DMS79 (cell line): ENCODE measurements at regions not wholly inside any gene's neighbourhood (a gene's known extent, or its start where the extent isn't known, plus 50 kb on each side); places are given as distances from the start of the nearest gene placed in this dataset.

Experiments used
- DNase-seq: peaks from one replicate; lab custom pipeline; 2025; lab: John Stamatoyannopoulos, UW

DNA sequence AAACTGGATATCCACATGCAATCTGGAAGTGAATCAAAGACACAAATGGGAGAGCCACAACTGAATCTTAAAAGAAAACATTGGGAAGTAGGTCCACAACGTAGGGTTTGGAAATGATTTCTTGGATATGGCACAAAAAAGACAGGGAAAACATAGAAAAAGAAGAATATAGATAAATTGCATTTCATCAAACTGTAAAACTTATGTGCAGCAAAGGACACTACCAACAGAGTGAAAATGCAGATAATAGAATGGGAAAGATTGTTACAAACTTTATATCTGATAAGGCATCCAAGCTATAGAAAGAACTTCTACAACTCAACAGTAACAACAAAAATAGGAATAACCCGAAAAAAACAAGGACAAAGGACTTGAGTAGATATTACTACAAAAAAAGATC lies 89.6 kb downstream of the ZNF280B start:
- no peak for DNase-seq

DNA sequence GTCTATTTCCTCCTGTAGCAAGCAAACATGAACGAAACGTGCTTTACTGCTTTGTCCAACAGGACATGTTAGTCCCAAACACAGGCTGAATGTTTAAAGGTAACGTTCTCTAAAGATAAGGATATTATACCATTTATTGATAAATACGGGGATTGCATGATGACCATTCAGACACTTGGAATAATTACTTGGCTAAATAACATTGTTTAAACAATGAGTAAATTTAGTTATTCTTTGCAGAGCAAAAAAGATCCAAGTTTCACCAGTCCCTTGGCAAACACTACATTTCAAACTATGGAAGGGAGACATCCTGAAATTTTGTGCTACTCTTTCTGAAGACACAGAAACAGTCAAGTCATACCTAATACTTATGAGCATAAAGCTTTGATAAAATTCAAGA lies 88.0 kb downstream of the ZNF280B start:
- no peak for DNase-seq

DNA sequence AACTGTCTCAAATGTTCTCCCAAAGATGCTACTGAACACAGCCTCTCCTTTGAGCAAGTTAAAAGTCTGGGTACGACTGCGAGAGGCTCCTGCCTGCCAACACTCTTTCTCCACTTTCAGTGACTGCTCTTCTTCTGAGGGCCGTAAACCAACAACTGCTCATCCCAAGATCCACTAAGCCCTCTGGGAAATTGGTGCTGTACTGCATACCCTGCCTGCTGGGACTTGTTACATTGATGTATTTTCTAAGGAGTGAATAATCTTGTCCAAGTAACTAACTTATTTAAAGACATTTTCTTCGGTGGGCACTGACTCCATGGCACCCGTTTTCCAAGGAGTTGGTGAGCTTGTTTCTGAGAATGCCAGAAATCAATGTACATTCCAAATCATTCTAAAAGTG lies 87.2 kb downstream of the ZNF280B start:
- no peak for DNase-seq

DNA sequence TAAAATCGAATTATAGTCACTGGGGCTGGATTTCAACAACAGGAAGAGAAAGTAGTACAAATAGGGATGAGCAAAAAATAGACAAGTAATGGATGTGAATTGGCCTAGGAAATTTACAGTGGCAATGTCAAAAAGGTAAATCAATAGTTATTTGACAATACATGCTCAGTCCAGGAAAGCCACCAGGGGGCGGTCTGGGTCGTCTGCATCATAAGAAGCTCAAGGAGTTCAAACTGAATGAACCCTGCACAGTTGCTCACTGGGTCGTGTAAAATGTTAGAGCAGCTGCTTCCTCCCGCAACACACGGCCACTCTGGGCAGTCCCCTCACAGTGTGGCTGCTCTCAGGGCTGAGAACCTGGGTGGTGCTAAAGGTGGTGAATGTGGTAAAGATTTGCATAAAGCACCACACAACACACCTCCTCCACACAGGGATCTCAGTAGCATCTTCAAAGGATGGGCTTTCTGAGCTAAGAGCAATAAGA lies 85.9 kb downstream of the ZNF280B start:
- peak; percentile 11 for DNase-seq

DNA sequence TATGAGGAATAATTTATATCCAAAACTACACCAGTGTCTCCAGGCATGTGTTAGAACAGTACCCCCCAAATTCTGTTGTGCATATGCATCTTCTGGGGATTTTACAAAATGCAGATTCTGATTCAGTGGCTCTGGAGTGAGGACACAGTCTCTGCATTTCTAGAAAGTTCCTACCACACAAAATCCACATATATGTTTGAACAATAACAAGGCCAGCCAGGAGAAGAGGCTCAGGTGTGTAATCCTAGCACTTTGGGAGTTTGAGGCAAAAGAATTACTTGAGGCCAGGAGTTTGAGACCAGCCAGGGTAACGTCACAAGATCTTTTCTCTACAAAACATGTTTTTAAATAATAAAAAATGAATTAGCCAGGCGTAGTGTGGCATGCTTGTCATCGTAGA lies 84.9 kb downstream of the ZNF280B start:
- DNase-seq, result no peak

DNA sequence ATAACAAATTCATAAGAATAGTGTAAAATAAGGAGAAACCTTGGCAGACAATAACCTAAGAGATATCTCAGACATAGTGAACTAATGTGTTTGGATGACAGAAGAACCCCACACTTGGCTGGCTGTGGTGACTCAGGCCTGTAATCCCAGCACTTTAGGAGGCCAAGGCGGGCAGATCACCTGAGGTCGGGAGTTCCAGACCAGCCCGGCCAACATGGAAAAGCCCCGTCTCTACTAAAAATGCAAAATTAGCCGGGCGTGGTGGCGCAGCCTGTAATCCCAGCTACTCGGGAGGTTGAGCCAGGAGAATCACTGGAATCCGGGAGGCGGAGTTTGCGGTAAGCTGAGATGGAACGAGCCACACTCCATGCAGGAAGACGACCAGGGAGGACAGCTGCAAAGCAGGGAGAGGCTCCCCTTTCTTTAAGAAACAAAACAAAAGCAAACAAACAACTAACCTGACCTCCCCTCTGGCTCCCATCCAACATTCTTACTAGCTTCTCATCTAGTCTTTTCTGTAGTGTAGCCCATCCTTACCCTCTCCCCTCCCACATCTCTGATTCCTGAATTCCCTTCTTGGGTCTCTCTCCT lies 84.2 kb downstream of the ZNF280B start:
- no peak for DNase-seq

DNA sequence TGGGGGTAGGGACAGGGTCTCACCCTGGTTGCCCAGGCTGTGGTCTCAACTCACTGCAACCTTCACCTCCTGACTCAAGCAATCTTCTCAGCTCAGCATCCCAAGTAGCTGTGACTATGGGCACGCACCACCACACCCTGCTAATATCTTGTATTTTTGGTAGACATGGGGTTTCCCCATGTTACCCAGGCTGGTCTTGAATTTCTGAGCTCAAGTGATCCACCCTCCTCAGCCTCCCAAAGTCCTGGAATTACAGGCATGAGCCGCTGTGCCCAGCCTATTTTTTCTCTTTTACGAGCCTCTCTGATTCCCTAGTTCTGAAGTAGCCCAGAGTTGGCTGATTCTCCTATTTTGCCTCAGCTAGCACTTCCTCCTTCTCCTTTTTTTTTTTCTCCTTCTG lies 83.6 kb downstream of the ZNF280B start:
- no peak for DNase-seq

DNA sequence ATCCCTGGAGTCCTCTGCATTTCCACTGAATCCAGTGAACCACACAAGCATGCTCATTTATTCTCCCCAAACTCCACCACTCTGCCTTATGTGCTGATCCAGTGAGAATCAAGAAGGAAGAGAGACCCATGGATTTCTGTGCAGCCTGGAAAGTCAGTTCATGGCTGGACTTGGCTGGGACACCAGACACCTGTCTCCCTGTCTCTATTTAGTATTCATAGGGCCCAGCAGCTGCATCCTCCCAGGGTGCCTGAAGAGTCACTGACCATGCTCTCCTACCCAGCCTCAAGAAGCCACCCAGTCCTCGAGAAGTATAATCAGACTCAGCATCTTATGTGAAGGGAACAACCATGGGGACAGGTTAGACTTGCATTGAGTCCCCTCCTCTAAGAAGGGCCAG lies 83.2 kb downstream of the ZNF280B start:
- no peak for DNase-seq

DNA sequence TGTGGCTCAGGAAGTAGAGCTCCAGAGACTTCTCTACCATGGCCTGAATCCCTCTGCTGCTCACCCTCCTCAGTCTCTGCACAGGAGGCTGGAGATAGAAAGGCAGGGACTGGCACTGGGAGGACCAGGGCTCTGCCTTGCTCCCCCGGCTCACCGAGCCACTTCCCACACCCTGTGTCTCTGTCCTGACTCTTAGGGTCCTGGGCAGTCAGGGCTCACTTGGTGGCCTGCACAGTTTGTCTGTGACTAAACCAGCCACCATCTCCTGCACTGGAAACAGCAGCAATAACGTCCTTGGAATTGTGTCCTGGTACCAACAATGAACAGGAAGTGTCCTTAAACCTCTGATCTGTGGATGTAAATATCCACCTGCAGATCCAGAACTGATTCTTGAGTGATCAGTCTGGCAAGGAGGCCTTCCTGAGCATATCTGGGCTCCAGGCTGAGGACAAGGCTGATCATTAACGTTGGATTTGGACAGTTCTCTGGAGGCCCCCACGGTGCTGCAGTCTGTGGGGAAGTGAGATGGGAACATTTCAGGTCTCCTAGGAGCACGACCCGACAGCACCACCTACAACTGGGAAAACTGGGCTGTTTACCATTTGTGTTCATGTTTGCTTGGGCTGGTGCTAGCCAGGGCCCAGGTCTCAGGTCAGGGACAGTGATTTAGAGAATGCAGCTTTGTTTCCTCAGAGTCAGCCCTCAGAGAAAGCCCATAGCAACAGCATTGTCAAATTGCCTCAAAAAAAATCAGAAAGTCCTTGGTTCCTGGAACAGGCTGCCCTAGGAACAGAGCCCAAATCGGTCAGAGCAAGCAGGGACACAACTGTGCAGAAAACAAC lies 82.5 kb downstream of the ZNF280B start:
- DNase-seq, result no peak

DNA sequence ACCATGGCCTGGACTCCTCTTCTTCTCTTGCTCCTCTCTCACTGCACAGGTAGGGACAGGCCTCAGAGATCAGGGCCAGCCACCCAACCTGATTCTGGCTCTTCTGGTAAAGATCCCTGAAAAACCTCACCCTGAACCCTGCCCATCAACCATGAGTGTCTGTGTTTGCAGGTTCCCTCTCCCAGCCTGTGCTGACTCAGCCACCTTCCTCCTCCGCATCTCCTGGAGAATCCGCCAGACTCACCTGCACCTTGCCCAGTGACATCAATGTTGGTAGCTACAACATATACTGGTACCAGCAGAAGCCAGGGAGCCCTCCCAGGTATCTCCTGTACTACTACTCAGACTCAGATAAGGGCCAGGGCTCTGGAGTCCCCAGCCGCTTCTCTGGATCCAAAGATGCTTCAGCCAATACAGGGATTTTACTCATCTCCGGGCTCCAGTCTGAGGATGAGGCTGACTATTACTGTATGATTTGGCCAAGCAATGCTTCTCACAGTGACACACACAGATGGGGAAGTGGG lies 80.9 kb downstream of the ZNF280B start:
- DNase-seq, result no peak

DNA sequence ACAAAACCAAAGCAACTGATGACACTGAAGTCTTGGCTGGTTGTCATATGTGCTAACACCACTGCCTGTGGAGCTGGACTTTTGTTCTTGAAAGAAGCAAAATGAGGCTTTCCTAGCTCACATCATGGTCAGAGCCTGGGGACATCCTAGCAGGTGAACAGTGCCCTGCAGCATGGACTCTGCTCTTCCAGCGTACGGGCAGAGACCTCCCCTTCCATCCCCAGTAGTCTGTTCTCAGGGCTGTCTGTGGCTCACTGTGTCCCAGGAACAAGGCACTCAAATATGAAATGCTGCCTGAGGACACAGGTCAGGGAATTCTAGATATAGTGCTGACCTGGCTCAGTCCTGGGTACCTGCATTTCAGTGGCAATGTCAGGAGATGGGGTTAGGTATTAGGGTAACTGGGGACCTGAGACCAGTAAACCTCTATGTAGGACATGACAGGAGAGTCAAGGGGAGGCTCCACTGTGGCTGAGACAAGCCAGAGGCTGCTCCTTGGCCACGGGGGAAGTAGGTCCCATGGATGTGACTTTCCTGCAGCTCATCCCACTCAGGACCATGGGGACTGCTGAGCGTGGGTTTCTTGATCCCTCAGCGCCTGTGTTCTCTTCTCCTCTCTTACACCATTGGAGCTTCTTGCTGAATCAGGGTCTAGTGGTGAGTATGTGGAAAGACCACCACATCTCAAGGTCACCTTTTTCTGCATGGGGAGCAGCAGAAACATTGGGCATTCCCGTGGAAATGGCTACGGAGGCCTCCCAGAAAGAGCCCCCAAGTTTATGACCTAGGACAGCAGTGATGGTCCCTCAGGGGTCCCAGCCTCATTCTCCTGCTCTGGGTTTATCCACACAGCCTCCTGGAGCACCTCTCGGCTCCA lies 80.1 kb downstream of the ZNF280B start:
- DNase-seq, result no peak

DNA sequence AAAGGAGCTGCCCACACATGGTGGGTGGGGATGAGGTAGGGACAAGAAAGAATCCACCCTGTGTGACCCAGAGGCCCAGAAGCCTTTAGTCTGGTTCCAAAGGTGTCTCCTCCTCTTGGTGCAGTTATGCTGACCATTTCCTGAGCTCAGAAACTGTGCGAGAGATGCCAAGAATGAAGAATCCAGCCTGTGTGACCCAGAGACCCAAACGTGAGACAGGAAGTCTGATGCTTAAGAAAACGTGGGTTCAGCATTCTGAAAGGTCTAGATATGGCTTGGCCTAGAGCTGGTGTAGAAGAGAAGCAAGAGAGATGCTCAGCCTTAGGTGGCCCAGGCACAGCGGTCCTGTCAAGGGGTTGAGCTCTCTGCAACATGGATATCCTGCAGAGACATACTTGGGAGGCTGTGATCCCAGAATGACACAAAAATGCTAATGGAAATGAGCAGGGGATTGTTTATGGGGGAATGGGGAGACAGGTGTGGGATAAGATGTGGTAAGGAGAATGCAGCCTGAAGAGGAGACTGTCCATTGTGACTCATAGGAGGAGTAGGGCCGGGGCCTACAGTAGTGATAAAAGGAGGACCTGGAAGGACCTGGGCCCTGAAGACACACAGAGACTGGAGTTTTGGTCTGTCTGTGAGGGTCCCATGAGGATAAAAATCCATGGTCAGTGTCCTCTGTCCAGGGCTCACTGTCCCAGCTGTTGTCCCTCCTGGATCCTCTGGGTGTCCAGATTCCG lies 79.0 kb downstream of the ZNF280B start:
- no peak for DNase-seq

DNA sequence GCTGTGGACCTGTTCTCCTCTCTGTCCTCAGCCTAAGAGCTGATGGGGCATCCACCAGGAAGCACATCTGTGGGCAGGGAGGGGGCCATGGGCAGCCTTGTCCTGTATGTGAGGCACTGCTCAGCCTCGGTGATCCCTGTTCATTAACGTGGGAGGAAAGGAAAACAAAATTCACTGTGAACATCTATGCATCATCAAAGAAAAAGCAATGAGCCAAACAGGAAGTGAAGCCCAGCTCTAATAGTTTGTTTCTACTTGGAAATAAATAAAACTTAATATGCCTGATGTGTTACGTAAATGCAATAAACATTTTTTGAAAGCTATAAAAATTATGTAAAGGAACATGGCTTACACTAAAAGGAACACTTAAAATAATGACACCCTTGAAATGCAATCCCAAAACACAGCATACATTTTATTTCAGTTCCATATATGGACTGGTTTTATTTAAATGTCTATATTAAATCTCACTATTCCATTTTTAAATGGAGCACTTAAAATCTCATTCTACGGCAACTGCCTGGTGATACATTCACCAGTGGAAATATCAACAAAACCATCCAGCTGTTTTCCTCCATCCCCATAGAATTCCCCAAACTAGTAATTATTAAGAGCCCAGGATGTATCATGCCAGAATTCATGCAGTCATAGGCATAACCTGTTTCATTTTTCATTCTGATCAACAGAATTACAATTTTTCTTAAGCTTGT lies 78.3 kb downstream of the ZNF280B start:
- no peak for DNase-seq

DNA sequence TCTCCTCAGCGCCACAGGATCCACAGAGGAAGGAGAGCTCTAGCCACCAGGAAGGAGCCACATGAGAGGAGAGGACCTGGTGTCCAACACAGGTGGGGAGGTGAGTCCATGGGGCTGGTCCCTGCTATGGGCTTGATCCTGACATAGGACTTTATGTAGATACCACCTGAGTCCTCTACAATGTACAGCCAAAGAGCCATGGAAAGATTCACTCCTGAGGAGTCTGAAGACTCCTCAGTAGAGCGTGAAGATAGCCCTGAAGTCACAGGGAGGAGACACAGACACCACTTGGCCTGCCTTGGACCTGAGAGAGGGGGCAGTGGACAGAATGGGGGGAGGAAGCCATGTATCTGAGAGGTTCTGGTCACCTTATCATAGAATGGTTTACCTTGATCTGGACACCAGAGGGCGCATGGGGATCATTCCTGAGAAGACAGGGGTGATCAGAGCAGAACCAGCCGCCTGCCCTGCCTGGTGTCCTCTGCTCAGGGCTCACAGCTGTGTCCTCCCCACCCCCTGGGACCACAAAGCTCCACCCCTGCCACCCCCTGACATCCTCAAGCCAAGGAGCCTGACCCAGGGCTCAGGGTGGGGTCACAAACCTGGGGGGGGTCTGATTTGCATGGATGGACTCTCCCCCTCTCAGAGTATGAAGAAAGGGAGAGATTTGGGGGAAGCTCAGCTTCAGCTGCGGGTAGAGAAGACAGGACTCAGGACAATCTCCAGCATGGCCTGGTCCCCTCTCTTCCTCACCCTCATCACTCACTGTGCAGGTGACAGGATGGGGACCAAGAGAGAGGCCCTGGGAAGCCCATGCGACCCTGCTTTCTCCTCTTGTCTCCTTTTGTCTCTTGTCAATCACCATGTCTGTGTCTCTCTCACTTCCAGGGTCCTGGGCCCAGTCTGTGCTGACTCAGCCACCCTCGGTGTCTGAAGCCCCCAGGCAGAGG lies 77.0 kb downstream of the ZNF280B start:
- DNase-seq, result no peak

DNA sequence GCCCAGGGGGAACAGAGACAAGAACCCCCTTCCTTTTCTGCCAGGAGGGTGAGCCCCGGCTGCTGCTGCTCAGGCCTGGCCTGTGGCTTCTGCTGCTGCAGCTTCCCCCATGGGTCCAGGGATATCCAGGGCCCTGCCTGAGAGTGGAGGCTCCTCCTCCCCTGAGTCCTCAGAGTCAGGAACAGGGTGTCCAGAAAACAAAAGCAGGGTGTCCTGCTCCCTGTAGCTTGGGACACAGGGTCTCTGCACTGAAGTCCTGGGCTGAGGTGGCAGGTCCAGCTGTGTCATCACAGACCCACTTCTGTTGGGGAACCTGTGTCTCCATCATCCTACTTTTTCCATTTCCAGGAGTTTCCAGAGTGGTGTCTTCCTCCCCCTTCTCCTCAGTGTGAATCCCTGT lies 76.1 kb downstream of the ZNF280B start:
- DNase-seq, result no peak

DNA sequence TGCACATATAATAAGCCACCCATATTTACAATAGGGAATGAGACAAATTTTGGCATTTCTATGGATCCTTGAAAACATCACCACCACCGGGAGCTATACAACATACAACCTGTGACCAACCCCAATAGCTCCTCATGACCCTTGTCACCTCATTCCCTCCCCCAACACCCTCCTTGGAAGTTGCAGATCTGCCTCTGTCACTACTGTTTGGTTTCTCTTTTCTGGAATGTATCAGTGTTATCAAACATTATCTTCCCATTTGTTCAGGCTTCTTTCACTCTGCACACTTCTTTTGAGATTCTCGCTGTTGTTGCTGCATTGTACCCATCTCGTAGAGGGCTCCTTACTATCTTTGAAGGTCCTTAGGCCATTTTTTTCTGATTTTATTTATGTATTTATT lies 75.6 kb downstream of the ZNF280B start:
- no peak for DNase-seq

DNA sequence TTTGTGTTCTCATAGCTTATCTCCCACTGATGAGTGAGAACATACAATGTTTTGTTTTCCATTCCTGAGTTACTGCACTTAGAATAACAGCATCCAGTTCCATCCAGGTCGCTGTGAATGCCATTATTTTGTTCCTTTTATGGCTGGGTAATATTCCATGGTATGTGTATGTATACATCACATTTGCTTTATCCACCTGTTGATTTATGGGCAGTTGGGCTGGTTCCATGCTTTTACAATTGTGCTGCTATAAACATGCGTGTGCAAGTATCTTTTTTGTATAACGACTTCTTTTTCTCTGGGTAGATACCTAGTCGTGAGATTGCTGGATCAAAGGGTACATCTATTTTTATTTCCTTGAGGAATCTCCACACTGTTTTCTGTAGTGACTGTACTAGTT lies 74.8 kb downstream of the ZNF280B start:
- no peak for DNase-seq
